GM23248 (cell line): ENCODE measurements at regions not wholly inside any gene's neighbourhood (a gene's known extent, or its start where the extent isn't known, plus 50 kb on each side); places are given as distances from the start of the nearest gene placed in this dataset.
"Not testable (repeated sequence)": the region's sequence is repeated elsewhere in the genome, so short reads cannot be mapped to it uniquely, and the experiment has no call there.

Experiments
- DNase-seq: peaks from one replicate; pipeline ENCODE4 v3.0.0-alpha.2; 2015
- H2AFZ ChIP-seq: fragments of 200-600 bp; sonication (generic); 2 replicates; pipeline ENCODE4 v1.6.1; 2016; ENCODE audit warnings: antibody characterized with exemption
- H3F3A ChIP-seq: fragments of 200-600 bp; sonication (generic); 2 replicates; pipeline ENCODE4 v1.6.1; 2016; ENCODE audit warnings: mild to moderate bottlenecking, antibody characterized with exemption, mixed run types; ENCODE audit not compliant: insufficient read depth
- H3K27ac ChIP-seq: fragments of 200-600 bp; sonication (generic); 2 replicates; pipeline ENCODE4 v1.5.1; 2016; ENCODE audit warnings: mild to moderate bottlenecking
- H3K27me3 ChIP-seq: fragments of 200-600 bp; sonication (generic); replicated peaks from 2 replicates; pipeline ENCODE4 v1.6.1; 2016; ENCODE audit warnings: mild to moderate bottlenecking; ENCODE audit not compliant: insufficient read depth
- H3K36me3 ChIP-seq: fragments of 200-600 bp; sonication (generic); 2 replicates; pipeline ENCODE4 v1.6.1; 2016; ENCODE audit warnings: low read depth, mild to moderate bottlenecking
- H3K4me1 ChIP-seq: fragments of 200-600 bp; sonication (generic); 2 replicates; pipeline ENCODE4 v1.6.1; 2016; ENCODE audit warnings: mild to moderate bottlenecking; ENCODE audit not compliant: insufficient read depth
- H3K4me2 ChIP-seq: fragments of 200-600 bp; sonication (generic); one replicate; pipeline ENCODE4 v1.6.1; 2016; ENCODE audit warnings: mild to moderate bottlenecking; ENCODE audit not compliant: unreplicated experiment
- H3K4me3 ChIP-seq: fragments of 200-600 bp; sonication (generic); 2 replicates; pipeline ENCODE4 v1.5.1; 2016; ENCODE audit warnings: mild to moderate bottlenecking
- H3K79me2 ChIP-seq: fragments of 200-600 bp; sonication (generic); 2 replicates; pipeline ENCODE4 v1.6.1; 2016; ENCODE audit warnings: mild to moderate bottlenecking; ENCODE audit not compliant: insufficient read depth
- H3K9ac ChIP-seq: fragments of 200-600 bp; sonication (generic); 2 replicates; pipeline ENCODE4 v1.6.1; 2016; ENCODE audit warnings: mild to moderate bottlenecking
- H3K9me2 ChIP-seq: fragments of 200-600 bp; sonication (generic); 2 replicates; pipeline ENCODE4 v1.6.1; 2016; ENCODE audit warnings: mixed run types, mild to moderate bottlenecking, moderate library complexity; ENCODE audit not compliant: insufficient read depth
- H3K9me3 ChIP-seq: fragments of 200-600 bp; sonication (generic); one replicate; pipeline ENCODE4 v1.6.1; 2017; ENCODE audit warnings: low read depth
- H4K20me1 ChIP-seq: fragments of 200-600 bp; sonication (generic); 2 replicates; pipeline ENCODE4 v1.6.0; 2016; ENCODE audit not compliant: insufficient read depth
- EZH2 ChIP-seq: fragments of 200-600 bp; sonication (generic); IDR thresholded peaks from 2 replicates; pipeline ENCODE4 v1.6.1; 2018; ENCODE audit warnings: antibody characterized with exemption, mild to moderate bottlenecking; ENCODE audit not compliant: insufficient read depth, poor library complexity, severe bottlenecking
- EZH2phosphoT487 ChIP-seq: fragments of 200-600 bp; sonication (generic); IDR thresholded peaks from 2 replicates; pipeline ENCODE4 v1.6.1; 2018; ENCODE audit warnings: antibody characterized with exemption, moderate library complexity, mild to moderate bottlenecking, low read depth; ENCODE audit not compliant: insufficient read depth
- WGBS, 2 experiments: methylation state at CpG; one replicate each; pipeline ENCODE4 v1.1.6; 2015 to 2017; ENCODE audit warnings: low lambda C conversion rate in 2 of 2, low coverage in 1 of 2; ENCODE audit errors: missing lambda C conversion rate in 2 of 2; 5-methylcytosine and 5-hydroxymethylcytosine counted together
- in situ Hi-C: fragments of 300-500 bp; cut with MboI; formaldehyde crosslinking; loops from 2 replicates; pipeline ENCODE4 v1.15.0; 2020

DNA sequence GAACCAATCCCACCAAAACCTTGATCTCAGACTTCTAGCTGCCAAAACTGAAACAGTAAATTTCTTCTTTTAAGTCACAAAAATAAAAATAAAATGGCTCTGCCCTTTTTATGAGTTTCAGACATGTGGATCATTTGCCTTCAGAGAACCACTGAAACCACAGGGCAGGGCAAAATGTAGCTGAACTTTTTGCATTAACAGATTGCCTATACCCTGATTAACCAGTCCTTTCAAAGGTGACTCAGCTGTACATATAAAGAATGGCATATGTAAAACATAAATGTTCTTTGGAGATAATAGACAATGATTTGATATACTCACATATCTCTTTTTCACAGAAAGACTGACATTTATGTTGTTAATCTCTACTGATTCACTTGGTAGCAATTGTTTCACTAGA is 187.1 kb upstream of the GRIN3A start:
- no peaks in the 10 kb centered on the region for H3K36me3 ChIP-seq

DNA sequence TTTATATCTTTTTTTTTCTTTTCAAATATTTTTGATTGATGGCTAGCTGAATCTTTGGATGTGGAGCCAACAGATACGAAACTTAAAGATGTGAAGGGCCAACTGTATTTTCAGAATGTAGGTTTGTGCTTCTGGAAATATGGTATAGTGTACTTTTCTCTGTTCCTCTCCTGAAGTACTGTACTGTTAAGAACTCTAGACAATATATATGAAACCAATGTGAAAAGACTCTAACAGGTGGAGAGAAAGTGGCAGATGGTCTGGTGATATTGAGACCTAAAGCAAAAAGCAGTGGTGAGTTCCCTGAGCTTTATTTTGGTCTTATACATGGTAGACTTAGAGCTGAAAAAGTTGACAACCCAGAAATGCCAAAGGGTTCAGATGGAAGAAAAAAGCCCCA is 185.0 kb upstream of the GRIN3A start:
- no peaks in the 10 kb centered on the region for H4K20me1 ChIP-seq
- no peak overlapping the region for H3K27ac ChIP-seq
- no peaks in the 10 kb centered on the region for H3K9me3 ChIP-seq
- H3K4me1 ChIP-seq, result no peaks in the 10 kb centered on the region
- no peaks in the 10 kb centered on the region for H3F3A ChIP-seq
- no peaks in the 10 kb centered on the region for H3K27me3 ChIP-seq
- no peak for DNase-seq
- H2AFZ ChIP-seq, result no peak overlapping the region
- H3K79me2 ChIP-seq, result no peaks in the 10 kb centered on the region
- TF ChIP-seq EZH2phosphoT487, result no peak
- H3K9ac ChIP-seq, result no peak overlapping the region
- no peaks in the 10 kb centered on the region for H3K9me2 ChIP-seq
- in situ Hi-C loops, result no loop called here
- H3K4me3 ChIP-seq, result no peak overlapping the region
- H3K36me3 ChIP-seq, result no peaks in the 10 kb centered on the region
- 27% methylated on average over 1 of the region's 1 CpG for whole genome bisulfite sequencing, 2 experiments
- H3K4me2 ChIP-seq, result no peak overlapping the region

More for the DNA sequence above, 187.1 kb upstream of the GRIN3A start:
- Histone ChIP-seq H3K4me2 (no peak overlapping the region), H3K27me3 (no peaks in the 10 kb centered on the region), H4K20me1 (no peaks in the 10 kb centered on the region), H2AFZ (no peak overlapping the region), H3K4me1 (no peaks in the 10 kb centered on the region), H3K79me2 (no peaks in the 10 kb centered on the region), H3F3A (no peaks in the 10 kb centered on the region), H3K9me2 (no peaks in the 10 kb centered on the region), H3K27ac (no peak overlapping the region), H3K4me3 (no peak overlapping the region), H3K9me3 (no peaks in the 10 kb centered on the region), H3K9ac (no peak overlapping the region)
- no peak for TF ChIP-seq EZH2phosphoT487
- no peak for TF ChIP-seq EZH2
- no peak for DNase-seq
- in situ Hi-C loops, result no loop called here

DNA sequence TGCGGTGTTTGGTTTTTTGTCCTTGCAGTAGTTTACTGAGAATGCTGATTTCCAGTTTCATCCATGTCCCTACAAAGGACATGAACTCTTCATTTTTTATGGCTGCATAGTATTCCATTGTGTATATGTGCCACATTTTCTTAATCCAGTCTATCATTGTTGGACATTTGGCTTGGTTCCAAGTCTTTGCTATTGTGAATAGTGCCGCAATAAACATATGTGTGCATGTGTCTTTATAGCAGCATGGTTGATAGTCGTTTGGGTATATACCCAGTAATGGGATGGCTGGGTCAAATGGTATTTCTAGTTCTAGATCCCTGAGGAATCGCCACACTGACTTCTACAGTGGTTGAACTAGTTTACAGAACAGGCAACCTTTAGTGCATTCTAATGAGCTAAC is 178.5 kb upstream of the GRIN3A start:
- H3F3A ChIP-seq, in situ Hi-C loops: not testable (repeated sequence)

DNA sequence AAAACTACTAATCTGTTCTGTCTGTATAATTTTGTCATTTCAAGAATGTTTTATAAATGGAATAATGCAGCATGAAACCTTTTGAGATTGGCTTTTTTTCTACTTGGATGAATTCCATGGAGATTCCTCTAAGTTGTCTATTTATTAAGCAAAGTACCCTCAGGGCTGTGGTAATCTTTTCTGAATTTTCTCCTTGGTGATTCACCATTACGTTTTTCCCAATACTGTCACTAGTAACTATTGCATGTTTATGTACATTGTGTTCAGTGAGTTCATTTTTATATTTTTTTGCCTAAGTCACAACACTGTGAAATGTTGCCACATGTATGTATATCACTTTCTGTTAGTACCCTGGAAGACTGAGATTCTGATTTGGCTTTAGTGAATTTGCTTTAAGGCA is 177.0 kb upstream of the GRIN3A start:
- Histone ChIP-seq H4K20me1 (no peaks in the 10 kb centered on the region), H3K27me3 (no peaks in the 10 kb centered on the region), H3K9me2 (no peaks in the 10 kb centered on the region), H3K4me3 (no peak overlapping the region), H3K27ac (no peak overlapping the region), H3K79me2 (no peaks in the 10 kb centered on the region), H3K36me3 (no peaks in the 10 kb centered on the region), H3K4me1 (no peaks in the 10 kb centered on the region), H3K9ac (no peak overlapping the region), H3K9me3 (no peaks in the 10 kb centered on the region), H3F3A (no peaks in the 10 kb centered on the region), H3K4me2 (no peak overlapping the region), H2AFZ (no peak overlapping the region)
- WGBS, 2 experiments, result 11 to 17% methylated on average over 1 of the region's 1 CpG
- in situ Hi-C loops, result no loop called here
- DNase-seq, result no peak
- TF ChIP-seq EZH2phosphoT487, result no peak
- TF ChIP-seq EZH2, result no peak

More for the DNA sequence above, 178.5 kb upstream of the GRIN3A start:
- not testable (repeated sequence) for H3K4me1 ChIP-seq, H4K20me1 ChIP-seq, H3K27ac ChIP-seq, DNase-seq, H2AFZ ChIP-seq, H3K27me3 ChIP-seq, H3K9ac ChIP-seq, H3K4me2 ChIP-seq, H3K4me3 ChIP-seq, H3K9me2 ChIP-seq, H3K79me2 ChIP-seq, H3K9me3 ChIP-seq, H3K36me3 ChIP-seq
- 38 to 43% methylated on average over 4 of the region's 4 CpGs for WGBS, 2 experiments

DNA sequence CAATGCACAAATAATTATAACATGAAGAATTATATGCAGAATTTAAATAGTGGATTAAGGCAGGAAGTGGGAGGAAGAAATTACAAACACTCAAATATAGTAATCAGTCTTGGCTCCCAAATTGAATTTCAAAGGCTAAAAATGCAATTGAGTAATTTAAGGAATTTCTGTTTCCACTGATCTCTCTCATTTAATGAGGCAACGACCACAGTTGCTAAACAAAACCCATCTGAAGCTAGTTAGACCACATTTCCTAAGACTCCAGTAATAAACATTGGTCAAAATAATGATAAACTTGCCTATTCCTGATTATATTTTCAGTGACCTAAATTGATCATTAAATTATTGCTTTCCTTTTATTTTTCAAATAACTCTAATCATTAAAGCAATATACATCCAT is 174.3 kb upstream of the GRIN3A start:
- Histone ChIP-seq H3K36me3 (no peaks in the 10 kb centered on the region), H3F3A (no peaks in the 10 kb centered on the region), H3K4me1 (no peaks in the 10 kb centered on the region), H3K27ac (no peak overlapping the region), H2AFZ (no peak overlapping the region), H4K20me1 (no peaks in the 10 kb centered on the region), H3K4me3 (no peak overlapping the region), H3K4me2 (no peak overlapping the region), H3K79me2 (no peaks in the 10 kb centered on the region), H3K9me3 (no peaks in the 10 kb centered on the region), H3K9ac (no peak overlapping the region), H3K27me3 (no peaks in the 10 kb centered on the region), H3K9me2 (no peaks in the 10 kb centered on the region)
- TF ChIP-seq EZH2 (no peak), EZH2phosphoT487 (no peak)
- DNase-seq, result no peak
- 3 to 5% methylated on average over 1 of the region's 1 CpG for WGBS, 2 experiments
- in situ Hi-C loops, result no loop called here
